WERI-Rb-1 (cell line): ENCODE measurements at regions not wholly inside any gene's neighbourhood (a gene's known extent, or its start where the extent isn't known, plus 50 kb on each side); places are given as distances from the start of the nearest gene placed in this dataset.
"Not testable (repeated sequence)": the region's sequence is repeated elsewhere in the genome, so short reads cannot be mapped to it uniquely, and the experiment has no call there.

Experiments used
- DNase-seq: peaks from one replicate; pipeline ENCODE4 v3.0.0-alpha.2; 2020
- H3K27ac ChIP-seq: fragments of 250-450 bp; sonication (Bioruptor Pico); 2 replicates; pipeline ENCODE4 v1.5.1; 2020; ENCODE audit warnings: mild to moderate bottlenecking, moderate library complexity
- H3K27me3 ChIP-seq: fragments of 250-450 bp; sonication (Bioruptor Pico); 2 replicates; pipeline ENCODE4 v1.5.1; 2021; ENCODE audit warnings: mild to moderate bottlenecking, low read depth, moderate library complexity; ENCODE audit not compliant: insufficient read depth, severe bottlenecking
- H3K36me3 ChIP-seq: fragments of 250-450 bp; sonication (Bioruptor Pico); 2 replicates; pipeline ENCODE4 v1.5.1; 2020; ENCODE audit warnings: mild to moderate bottlenecking, moderate library complexity
- H3K4me3 ChIP-seq: 2 replicates; pipeline ENCODE4 v1.5.1; 2011; ENCODE audit warnings: low read depth, mild to moderate bottlenecking, control low read depth, low read length
- H3K9me3 ChIP-seq: fragments of 250-450 bp; sonication (Bioruptor Pico); 2 replicates; pipeline ENCODE4 v1.5.1; 2021; ENCODE audit warnings: mild to moderate bottlenecking, moderate library complexity; ENCODE audit not compliant: severe bottlenecking
- TF ChIP-seq, protein P1 (sequence below): IDR thresholded peaks from 2 replicates; pipeline ENCODE4 v1.5.1; 2011; ENCODE audit warnings: low read depth, mild to moderate bottlenecking, control low read depth, inconsistent platforms, low read length

GRCh38 chr2:21231985-21232384 lies 108.2 kb downstream of the TDRD15 start:
- DNase-seq = no peak
- Histone ChIP-seq H3K9me3 (no peaks in the 10 kb centered on the region), H3K36me3 (no peaks in the 10 kb centered on the region), H3K27ac (no peak overlapping the region), H3K4me3 (no peak overlapping the region), H3K27me3 (no peaks in the 10 kb centered on the region)
- TF ChIP-seq, protein P1, sequence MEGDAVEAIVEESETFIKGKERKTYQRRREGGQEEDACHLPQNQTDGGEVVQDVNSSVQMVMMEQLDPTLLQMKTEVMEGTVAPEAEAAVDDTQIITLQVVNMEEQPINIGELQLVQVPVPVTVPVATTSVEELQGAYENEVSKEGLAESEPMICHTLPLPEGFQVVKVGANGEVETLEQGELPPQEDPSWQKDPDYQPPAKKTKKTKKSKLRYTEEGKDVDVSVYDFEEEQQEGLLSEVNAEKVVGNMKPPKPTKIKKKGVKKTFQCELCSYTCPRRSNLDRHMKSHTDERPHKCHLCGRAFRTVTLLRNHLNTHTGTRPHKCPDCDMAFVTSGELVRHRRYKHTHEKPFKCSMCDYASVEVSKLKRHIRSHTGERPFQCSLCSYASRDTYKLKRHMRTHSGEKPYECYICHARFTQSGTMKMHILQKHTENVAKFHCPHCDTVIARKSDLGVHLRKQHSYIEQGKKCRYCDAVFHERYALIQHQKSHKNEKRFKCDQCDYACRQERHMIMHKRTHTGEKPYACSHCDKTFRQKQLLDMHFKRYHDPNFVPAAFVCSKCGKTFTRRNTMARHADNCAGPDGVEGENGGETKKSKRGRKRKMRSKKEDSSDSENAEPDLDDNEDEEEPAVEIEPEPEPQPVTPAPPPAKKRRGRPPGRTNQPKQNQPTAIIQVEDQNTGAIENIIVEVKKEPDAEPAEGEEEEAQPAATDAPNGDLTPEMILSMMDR = no peak

GRCh38 chr2:21233194-21233593 lies 109.4 kb downstream of the TDRD15 start:
- Histone ChIP-seq H3K27ac (no peak overlapping the region), H3K36me3 (no peaks in the 10 kb centered on the region), H3K9me3 (no peaks in the 10 kb centered on the region), H3K27me3 (no peaks in the 10 kb centered on the region), H3K4me3 (no peak overlapping the region)
- no peak for DNase-seq
- TF ChIP-seq, protein P1 = no peak

- H3K27me3 ChIP-seq = no peaks in the 10 kb centered on the region
- H3K4me3 ChIP-seq = no peak overlapping the region
- H3K9me3 ChIP-seq = no peaks in the 10 kb centered on the region
- TF ChIP-seq, protein P1 = no peak
- H3K27ac ChIP-seq = no peak overlapping the region
- no peak for DNase-seq
- H3K36me3 ChIP-seq = no peaks in the 10 kb centered on the region
Observed at GRCh38 chr2:21234001-21234400, 110.2 kb downstream of the TDRD15 start.

DNA sequence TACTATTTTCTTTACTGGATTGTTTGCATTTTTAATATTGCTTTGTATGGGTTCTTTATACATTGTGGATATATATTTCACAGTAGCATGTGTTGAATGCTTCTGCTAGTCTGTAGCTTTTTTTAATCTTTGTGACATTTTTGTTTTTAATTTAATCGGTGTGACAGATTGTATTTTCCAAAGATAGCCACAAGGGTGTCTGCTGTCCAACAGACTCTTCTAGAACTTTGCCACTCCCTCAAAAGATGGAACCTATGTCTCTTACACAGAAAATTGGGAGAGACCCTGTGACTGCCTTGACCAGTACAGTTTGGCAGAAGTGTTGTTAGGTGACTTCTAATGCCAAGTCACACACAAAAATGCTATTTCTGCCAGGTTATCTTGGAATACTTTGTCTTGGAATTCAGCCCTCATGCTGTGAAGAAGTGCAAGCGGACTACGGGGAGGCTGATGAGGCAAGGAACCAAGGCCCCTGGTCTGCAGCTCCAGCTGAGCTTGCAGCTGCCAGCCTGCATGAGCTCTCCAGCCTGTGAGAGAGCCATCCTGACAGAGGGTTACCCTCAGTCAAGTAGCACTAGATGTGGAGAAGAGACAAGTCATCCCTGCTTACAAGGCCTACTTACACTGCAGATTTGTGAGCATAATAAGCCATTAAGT lies 110.8 kb downstream of the TDRD15 start:
- Histone ChIP-seq H3K36me3 (no peaks in the 10 kb centered on the region), H3K4me3 (no peak overlapping the region), H3K27ac (no peak overlapping the region), H3K27me3 (no peaks in the 10 kb centered on the region), H3K9me3 (peaks cover under 1% of the 10 kb centered on the region)
- no peak for DNase-seq
- TF ChIP-seq, protein P1 = no peak

GRCh38 chr2:21239749-21240148 lies 116.0 kb downstream of the TDRD15 start:
- H3K9me3 ChIP-seq, H3K36me3 ChIP-seq, H3K27me3 ChIP-seq, DNase-seq, H3K4me3 ChIP-seq, H3K27ac ChIP-seq: not testable (repeated sequence)

DNA sequence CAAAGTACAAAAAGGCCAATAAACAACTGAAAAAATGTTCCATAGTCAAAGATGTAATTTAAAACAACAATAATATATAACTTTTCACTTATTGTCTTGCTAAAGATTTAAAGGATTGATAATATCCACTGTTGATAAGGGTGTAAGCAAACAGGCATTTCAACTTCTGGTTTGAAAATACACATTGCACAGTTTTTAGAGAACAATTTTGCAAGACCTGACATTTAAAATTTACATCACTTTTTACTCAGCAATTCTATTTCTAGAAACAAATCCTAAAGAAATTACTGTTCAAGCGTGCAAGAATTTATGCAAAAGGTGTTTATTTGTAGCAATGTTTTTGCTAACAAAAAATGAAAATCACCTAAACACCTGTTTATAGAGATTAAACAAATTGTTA lies 120.4 kb downstream of the TDRD15 start:
- Histone ChIP-seq H3K9me3 (peaks cover 7% of the 10 kb centered on the region), H3K4me3 (no peak overlapping the region), H3K27me3 (peaks cover 15% of the 10 kb centered on the region), H3K27ac (no peak overlapping the region), H3K36me3 (no peaks in the 10 kb centered on the region)
- TF ChIP-seq, protein P1 = no peak
- no peak for DNase-seq
